ENCODE measurements at regions not wholly inside any gene's neighbourhood (a gene's known extent, or its start where the extent isn't known, plus 50 kb on each side); places are given as distances from the start of the nearest gene placed in this dataset.

- in situ Hi-C loops (cut with MboI; ENCODE audit: low pct_unique_long_range_greater_than_20kb, low sequenced_read_pairs, unreplicated experiment) = no loop called here
- DNase-seq (ENCODE audit: low spot score) = no peak
- TF ChIP-seq CTCF (IDR thresholded peaks at IDR 0.05; ENCODE audit: extremely low read depth, insufficient read depth, missing control alignments) = no peak
Measured at GRCh38 chr10:2296179-2296891, 559.0 kb upstream of the ADARB2 start.

- in situ Hi-C loops (cut with MboI; ENCODE audit: low pct_unique_long_range_greater_than_20kb, low sequenced_read_pairs, unreplicated experiment) = no loop called here
- no peak for TF ChIP-seq CTCF (IDR thresholded peaks at IDR 0.05; ENCODE audit: extremely low read depth, insufficient read depth, missing control alignments)
Measured at GRCh38 chr10:2294739-2295138, 557.4 kb upstream of the ADARB2 start.

GRCh38 chr10:2284071-2284470 is 546.7 kb upstream of the ADARB2 start:
- in situ Hi-C loops (cut with MboI; ENCODE audit: low pct_unique_long_range_greater_than_20kb, low sequenced_read_pairs, unreplicated experiment) = no loop called here
- DNase-seq (ENCODE audit: low spot score) = no peak

More at GRCh38 chr10:2294739-2295138, 557.4 kb upstream of the ADARB2 start:
- DNase-seq (ENCODE audit: low spot score) = no peak

GRCh38 chr10:2282202-2282601 is 544.9 kb upstream of the ADARB2 start:
- TF ChIP-seq CTCF (IDR thresholded peaks at IDR 0.05; ENCODE audit: extremely low read depth, insufficient read depth, missing control alignments) = no peak
- in situ Hi-C loops (cut with MboI; ENCODE audit: low pct_unique_long_range_greater_than_20kb, low sequenced_read_pairs, unreplicated experiment) = no loop called here

More at GRCh38 chr10:2284071-2284470, 546.7 kb upstream of the ADARB2 start:
- no peak for TF ChIP-seq CTCF (IDR thresholded peaks at IDR 0.05; ENCODE audit: extremely low read depth, insufficient read depth, missing control alignments)

GRCh38 chr10:2280713-2281300 is 543.5 kb upstream of the ADARB2 start:
- in situ Hi-C loops (cut with MboI; ENCODE audit: low pct_unique_long_range_greater_than_20kb, low sequenced_read_pairs, unreplicated experiment) = no loop called here
- no peak for DNase-seq (ENCODE audit: low spot score)
- no peak for TF ChIP-seq CTCF (IDR thresholded peaks at IDR 0.05; ENCODE audit: extremely low read depth, insufficient read depth, missing control alignments)

More at GRCh38 chr10:2282202-2282601, 544.9 kb upstream of the ADARB2 start:
- no peak for DNase-seq (ENCODE audit: low spot score)

- in situ Hi-C loops (cut with MboI; ENCODE audit: low pct_unique_long_range_greater_than_20kb, low sequenced_read_pairs, unreplicated experiment) = no loop called here
- no peak for DNase-seq (ENCODE audit: low spot score)
- TF ChIP-seq CTCF (IDR thresholded peaks at IDR 0.05; ENCODE audit: extremely low read depth, insufficient read depth, missing control alignments) = no peak
Measured at GRCh38 chr10:2279711-2280110, 542.4 kb upstream of the ADARB2 start.

All from GM13977 (cell line).